CD4-positive, alpha-beta T cell treated with Interleukin-17A for 1 hour (primary cell): ENCODE measurements at regions not wholly inside any gene's neighbourhood (a gene's known extent, or its start where the extent isn't known, plus 50 kb on each side); places are given as distances from the start of the nearest gene placed in this dataset.

Source experiments
- DNase-seq: peaks from one replicate; pipeline ENCODE4 v3.0.0-alpha.2; 2020

DNA sequence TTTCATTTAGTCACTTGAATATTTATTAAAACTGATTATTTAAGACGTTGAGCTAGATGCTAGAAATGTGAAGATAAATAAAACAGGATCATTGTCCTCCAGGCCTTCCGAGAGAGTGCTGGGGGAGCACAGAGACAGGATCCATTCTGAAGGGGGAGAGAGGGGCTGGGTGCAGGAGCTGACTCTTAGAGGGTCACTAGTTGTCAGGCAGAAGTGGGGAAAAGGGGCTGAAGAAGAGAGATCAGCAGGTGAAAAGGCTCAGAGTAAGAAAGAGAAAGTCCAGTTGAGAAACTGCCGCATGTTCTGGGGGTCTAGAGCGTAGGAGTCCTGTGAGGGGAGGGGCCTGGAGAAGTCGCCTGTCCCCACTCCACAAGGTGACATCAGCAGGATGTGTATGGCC, 206.2 kb upstream of the SNX19 start:
- no peak for DNase-seq

DNA sequence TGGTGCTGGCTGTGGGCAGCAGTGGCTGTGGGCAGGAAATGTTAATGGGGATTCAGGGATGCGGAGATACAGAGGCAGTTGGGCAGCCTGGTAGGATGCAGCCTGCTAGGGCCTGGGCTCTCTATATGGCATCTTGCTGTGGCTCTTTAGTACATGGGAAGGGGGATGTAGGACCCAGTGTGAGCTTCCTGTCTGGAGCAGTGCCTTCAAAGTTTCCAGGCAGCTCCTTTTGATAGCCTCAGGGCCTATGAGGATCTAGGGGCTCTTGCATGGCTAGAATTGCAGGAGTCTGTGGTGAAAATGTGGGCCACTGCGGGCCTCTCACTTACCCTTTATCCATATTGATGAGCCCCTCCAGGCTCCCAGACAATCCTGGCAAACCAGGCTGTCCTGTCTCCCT, 213.2 kb upstream of the SNX19 start:
- no peak for DNase-seq

DNA sequence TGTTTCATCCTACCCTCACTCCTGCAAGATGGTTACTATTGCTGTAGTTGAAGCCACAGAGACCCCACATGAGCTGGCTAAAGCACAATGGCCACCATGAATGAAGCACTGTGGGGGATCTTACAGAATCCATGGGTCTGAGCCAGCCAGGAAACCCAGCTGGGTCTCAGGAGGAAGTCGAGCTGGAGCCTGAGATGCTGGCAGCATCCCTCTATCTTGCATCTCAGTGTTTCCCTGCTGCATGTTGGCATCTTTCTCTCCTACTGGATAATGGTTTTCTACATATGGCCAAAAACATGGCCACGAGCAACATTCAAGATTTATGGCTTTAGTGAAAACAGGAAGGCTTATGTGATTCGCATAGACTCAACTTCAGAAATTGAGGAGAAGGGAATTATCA, 219.3 kb upstream of the SNX19 start:
- no peak for DNase-seq

DNA sequence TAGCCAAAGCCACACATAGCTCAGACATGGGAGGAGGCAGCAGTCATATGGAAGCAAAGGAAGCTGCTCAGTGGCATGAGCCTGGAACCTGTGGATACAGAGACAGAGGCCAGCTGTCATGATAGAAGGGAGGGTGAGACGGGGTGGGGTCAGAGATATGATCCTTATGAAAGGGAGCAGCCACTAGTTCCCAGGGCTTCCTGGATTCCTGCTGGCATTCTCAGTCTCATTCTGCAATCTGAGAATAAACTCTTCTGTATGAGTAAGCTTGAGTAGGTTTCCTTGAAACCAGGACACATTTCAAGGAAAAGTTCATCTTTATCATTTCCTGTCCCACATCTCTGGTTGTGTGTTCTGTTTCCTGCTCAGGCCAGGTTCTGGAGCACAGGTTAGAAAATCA, 220.2 kb upstream of the SNX19 start:
- no peak for DNase-seq

DNA sequence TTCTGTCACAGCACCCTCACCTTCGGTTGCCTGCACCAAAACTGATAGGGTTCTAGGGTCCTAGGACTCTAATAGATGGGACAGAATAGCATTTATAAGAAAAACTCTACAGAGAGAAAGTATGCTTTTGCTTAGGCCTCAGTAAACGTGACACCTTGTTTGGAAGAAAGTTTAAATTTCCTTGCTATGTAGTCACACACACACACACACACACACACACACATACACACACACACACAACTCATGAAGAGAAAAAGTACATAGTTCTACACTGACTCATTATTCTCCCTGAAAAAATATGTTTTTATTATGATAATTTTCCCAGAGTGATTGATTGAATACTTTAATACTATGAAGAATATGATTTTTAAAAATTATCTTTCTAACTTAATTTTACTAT, 220.8 kb upstream of the SNX19 start:
- no peak for DNase-seq

DNA sequence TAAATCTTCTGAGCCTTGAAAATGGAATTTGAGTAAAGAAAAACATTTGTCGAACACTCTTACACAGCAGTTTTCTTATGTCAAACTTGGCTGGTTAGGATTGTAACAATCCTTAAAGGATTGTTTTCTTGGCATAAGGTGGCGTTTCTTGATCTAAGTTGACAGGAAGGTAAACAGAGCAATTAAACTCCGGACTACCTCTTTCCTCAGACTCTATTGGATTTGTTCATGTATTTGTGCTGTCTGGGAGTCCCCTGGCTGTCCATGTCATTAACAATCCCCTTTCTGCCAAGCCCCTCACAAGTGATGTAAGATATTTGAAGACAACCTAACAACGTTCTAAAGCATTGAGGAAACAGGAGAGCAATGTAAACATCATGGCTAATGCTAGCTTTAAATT, 222.5 kb upstream of the SNX19 start:
- no peak for DNase-seq

DNA sequence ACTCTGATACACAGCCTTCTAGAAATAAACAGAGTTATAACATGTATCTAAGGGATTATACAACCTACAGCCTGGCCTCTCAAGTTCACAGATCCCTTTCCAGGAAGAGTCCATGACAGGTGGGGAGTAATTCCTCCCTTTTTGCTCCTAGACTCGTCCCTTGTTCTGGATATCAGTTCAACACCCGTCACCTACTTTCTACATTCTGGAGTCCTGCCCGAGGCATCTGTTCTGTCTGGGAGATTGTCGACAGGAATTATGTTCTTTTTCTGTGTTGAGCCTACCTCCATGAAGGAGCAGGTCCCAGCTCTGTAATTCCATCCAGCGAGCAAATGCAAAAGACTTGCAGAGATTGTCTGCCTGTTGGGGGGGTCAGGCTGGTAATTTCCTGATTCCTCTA, 224.6 kb upstream of the NTM start:
- DNase-seq = no peak

DNA sequence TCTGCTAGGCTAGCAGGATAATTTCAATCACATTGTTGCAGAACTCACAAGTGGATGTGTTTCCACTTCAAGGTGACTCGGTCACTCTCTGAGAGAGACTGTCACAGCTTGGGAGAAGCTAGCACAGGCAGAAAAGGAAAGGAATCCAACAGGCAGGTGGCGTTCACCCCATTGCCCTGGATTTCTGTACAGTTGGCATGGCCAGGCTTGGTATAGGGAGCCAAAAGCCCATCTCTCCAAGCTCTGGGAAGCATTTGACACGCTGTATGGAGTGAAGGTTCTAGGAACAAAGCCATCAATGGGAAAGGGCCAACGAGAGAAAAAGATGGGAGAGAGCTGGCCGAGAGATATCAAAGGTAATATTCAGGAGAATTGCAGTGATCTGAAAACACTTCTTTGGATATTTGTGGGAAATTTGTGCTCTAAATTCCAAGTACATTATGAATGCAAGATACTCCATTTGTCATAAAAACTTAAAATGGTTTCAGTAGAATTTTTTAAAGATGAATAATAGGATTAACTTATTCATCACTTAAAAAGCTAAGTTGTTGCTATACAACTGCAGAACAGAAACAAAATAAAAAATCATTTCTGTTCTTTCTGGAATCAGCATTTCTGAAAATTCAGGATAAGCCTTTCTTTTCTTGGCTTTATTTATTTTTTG, 223.5 kb upstream of the NTM start:
- no peak for DNase-seq

DNA sequence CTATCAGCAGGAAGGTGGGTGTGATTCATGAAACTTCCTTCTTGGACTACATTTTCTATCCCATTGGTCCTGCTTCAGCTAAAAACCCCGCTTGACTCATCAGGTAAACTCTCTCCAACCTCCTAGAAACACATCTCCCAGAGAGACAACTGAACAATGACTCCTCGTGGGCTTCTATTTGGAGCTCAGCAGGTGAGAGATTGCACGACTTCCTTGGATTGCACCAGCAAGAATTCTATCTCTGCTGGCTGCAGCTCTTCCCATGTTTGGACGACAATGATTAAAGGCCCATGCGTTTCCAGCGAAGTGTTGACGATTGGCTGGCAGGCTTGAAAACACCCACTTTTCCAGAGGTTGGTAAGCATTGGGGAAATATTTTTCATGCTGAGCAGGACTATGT, 216.1 kb upstream of the NTM start:
- DNase-seq = no peak

DNA sequence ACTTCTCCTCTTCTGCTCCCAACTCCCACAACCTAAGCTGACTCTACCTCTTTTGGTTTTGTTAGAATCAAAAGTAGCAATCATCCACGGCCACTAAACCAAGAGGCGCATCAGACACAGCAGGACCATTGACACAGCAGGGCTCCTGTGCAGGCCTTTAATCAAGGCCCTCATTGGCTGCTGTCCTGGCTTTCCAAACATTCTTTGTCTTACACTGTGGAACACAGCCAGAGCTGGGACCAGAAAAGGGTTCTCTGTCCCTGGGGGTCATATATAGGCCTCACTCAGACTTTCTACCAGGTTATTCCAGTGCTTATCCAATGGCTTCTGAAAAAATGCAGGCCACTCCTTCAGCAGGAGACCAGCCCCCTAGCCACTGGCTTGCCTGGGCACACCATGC, 212.7 kb upstream of the NTM start:
- no peak for DNase-seq

DNA sequence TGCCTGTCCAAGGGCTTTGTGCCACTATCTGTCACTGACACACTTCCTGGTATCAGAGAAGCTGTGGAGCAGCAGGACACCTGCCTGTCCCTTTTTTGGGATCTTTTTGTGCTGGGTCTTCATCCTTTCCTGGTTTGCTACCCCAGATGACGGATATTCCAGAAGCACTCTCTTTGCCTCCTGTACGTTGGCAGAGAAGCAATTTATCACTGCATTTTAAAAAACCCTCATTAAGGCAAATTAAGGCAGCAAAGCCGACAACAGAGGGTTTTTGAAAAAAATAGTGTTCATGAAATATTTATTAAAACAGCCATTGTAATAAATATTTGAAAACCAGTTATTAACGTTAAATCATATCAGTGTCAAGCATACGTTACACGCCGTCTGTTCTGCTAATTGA, 209.6 kb upstream of the NTM start:
- DNase-seq = no peak

DNA sequence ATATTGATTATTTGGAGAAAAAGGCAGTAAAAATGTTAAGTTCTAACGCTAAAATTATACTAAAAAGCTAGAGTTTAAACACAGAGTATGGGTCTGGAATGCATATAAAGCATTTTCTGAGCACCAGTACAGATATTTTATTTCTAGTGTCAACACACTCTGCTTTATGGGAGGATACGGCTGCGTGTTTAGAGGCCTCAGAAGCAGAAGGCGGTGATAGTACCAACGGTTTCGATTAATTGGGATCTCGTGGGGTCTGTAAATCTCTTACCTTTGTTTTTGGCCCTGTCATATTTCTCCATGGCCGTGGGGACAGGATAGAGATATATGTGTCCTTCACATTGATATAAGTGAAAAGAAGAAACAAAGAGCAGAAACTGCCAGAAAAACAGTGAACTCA, 206.8 kb upstream of the NTM start:
- no peak for DNase-seq

DNA sequence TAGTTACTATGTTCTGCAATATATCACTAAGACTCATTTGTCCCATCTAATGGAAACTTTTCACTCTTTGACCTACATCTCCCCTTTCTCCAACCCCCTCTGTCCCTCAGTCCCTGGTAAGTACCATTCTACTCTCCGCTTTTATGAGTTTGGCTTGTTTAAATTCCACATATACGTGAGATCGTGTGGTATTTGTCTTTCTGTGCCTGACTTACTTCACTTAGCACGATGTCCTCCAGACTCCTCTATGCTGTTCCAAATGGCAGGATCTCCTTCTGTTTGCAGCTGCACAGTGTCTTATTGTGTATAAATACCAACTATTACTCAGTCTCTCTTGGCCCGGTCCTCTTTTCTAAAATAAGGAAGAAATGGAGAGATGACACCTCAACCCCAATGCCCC, 205.4 kb upstream of the NTM start:
- no peak for DNase-seq

DNA sequence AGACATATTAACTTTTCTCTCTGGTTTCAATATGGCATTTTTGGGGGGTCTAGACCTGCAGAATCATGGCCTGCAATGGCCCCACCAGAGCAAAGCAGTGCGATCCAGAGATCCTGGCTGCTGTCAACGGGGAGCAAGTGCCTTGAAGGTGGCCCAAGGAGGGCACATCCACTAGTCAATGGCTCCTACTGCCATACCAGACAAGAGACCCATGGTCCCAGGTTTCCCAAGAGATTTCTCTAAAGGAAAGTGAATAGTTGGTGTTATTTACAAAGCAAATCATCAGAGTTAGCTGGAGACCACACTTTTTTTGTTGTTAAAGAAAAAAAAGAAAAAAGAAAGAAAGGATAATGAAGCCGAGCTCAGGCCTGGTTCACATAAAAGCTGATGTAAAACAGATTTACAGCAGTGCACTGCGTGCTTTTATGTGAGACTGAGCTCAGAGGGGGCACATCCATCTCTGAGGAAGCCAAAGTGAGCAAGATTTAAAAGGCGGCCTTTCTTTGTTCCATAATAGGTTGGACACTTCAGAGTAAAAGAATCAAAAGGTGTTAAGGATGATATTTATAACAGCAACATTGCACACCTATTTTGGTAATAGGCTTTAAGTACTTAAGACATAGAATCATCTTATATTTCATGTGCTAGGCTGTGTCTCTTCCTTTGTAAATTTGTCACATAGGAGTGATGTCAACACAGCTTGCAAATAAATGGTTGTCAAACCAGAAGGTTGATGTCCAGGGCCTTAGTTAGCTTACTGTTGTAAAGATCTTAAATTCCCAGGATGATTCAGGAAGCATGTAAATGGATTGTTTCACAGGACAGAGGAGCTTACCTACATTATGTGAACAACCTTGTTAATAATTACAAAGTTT, 201.3 kb upstream of the NTM start:
- DNase-seq = no peak

DNA sequence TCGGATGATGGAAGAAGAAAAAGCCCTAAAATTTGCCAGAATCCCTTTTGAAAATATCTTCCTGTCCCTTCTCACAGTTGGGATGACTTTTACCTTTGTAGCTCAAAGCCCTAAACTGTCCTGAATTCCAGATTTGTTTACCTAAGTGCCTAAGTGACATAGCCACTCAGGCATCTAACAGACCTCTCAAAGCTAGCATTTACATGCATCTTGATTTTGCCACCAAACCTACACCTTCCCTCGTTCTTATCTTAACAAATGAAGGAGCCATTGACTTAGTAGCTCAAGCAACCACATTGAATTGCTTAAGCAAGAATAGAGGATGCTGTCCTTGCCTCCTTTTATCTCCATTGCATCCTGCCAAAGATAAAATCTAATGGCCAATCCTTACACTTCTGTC, 198.4 kb upstream of the NTM start:
- DNase-seq = no peak

DNA sequence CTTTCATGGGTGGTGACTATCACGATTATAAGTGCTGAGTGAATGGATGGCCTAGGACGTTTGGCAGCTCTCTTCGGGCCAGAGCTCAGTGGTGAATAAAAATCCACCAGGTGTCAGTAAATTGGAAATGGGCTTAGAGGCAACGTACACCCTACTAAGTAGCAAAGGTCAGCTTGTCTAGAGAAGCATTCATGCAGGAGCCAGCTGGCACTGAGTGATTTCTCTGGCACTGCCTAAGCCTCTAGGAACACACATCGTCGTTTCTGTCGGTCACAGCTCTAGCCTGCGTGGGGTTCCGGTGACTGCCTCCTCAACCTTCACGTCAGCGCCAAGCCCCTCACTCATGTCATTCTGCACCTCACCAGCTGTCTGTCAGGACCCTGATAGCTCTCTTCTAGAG, 192.4 kb upstream of the NTM start:
- no peak for DNase-seq

DNA sequence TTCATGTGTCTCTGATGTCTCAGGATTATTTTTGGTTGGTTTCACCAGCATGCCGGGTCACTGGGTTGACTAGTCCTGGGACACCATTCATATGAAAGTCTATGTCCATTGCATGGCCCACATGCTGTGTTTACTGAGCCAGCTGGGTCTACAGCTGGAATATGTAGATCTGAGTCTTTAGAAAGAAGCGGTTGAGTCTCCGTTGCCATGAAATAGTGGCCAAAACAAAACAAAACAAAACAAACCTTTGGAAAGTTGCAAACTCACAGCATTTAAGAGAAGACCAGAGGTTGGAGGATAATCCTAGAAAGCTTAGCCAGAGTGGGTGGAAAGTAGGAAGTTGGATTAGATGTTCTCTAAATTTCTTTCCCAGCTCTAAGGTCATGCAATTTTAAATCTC, 191.8 kb upstream of the NTM start:
- no peak for DNase-seq

DNA sequence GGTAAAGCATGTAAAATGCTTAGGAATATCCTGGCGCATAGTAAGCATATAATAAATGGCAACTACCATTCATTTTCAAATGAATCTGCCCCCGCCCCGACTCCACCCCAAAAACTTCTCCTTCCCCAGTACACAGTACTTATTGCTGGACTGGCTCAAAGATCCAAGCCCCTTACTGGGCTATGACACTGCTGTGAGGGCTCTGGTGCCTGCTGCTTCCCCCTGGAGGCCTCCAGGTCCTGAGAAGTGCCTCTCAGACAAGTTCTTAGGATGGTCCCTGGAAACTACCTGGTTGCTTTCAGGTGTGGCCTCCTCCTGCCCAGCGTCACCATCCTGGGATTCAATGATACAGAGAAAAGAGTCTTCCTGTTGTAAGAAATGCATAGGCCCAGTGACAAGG, 190.6 kb upstream of the NTM start:
- DNase-seq = no peak

DNA sequence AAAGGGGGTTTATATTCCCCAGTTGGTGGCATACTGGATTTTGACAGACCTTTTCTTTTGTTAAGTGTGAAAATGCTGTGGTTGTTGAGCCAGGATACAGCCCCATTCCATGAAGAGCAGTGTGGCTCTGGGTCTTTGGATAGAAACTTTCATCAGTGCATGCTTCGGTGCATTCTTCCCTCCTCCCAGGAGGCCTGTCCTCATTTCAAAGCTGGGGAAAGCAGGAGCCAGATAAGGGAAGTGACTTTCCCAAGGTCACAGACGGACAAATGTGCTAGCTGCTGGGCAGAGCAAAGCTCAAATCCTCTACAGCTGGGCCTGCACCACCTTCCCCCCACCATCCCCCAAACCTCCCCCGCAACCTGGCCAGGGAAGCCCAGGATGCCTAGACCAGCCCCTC, 184.5 kb upstream of the NTM start:
- DNase-seq = no peak

DNA sequence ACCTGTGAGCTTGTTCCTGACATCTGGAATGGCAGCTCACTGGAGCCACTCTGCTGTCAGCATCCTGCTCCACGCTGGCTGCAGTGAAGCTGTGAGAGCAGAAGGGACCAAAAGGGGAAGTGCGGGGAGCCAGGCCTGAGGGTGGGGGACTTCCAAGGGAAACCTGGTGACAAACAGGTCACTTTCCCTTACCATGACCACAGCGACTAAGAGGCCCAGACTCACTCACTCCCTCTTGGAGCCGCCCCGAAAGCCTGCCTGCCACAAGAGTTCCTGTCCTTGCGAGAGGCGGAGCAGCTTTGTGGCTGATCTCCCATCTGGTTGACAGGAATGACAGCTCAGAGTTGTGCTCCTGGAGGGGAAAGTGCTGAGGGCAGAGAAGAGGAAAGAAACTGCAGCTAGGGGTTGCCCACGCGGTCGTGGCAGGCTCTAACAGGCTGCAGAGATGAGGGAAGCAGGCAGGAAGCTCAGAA, 183.8 kb upstream of the NTM start:
- peak; percentile 1 for DNase-seq

DNA sequence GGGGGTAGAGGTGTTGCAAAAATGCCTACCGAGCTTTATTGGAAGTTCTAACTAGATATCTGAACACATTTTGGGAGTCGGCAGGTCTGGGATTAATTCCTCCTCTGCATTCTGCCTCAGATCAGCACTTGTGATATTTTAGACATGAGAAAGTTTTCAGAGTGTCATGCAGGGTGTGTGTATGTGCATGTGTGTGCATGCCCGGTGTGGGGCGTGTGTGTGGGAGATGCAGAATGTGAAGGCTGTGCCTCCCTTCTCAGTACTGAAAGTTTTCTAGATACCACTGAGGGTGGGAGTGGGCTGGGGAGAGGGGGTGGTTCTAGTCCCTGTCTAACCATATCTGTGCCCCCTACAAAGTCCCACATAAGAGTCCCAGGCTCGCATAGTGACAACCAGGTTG, 180.0 kb upstream of the NTM start:
- DNase-seq = no peak

DNA sequence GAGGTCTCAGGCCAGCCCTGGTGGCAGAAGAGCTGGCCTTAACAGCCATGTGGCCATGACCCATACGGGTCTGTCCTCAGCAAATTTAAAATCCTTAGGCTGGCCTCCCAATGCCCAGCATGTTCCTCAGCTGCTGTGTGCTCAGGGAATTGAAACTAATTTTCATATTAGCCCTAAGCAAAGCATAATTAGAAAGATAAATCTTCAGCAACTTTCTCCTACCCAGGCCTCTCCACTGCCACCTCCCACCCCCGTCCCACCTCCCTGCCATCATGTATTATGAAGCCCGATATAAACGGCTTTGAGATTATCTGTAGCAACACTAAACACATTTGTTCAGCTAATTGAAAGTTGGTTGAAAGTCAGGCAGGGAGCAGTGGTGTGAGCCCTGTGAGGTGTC, 178.8 kb upstream of the NTM start:
- DNase-seq = no peak

DNA sequence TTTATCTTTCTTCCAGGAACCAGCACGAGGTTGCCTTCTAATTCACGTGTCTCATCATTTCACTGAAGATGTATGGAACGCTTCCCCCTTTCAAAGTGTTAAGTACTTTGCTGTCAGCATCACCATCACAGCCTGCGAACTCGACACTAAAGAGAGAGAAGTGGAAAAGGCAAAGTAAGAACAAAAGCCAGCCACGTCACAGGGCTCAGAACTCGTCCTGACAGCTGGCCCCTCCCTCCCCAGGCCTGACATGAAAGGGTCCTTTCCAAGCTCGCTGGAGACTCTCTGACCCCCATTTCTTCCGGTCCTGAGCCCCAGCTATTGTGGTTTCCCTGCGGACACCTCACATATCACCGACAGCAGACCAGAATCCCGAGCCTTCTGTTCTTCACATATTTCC, 177.8 kb upstream of the NTM start:
- DNase-seq = no peak

DNA sequence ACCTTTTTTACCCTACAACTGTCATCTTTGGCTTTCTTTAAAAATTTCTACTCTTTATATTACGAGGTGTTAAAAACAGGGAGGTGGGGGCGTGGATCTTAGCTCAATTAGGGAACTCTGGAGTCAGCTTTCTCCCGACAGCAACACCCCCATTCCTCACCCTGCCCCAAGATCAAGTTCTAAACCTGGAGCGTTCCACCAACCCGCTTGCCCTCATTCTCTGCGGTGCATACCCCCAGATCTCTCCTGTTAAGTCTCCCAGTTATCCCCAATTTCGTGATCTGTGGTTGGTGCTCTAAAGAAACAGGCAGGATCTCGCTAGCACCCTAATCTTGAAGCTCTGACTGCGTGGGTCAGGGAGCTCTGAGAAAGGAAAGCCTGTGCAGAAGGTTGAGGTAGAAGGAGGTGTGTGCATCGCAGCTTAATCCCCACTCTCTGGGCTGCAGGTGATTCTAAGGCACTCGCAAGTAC, 177.3 kb upstream of the NTM start:
- DNase-seq = no peak

DNA sequence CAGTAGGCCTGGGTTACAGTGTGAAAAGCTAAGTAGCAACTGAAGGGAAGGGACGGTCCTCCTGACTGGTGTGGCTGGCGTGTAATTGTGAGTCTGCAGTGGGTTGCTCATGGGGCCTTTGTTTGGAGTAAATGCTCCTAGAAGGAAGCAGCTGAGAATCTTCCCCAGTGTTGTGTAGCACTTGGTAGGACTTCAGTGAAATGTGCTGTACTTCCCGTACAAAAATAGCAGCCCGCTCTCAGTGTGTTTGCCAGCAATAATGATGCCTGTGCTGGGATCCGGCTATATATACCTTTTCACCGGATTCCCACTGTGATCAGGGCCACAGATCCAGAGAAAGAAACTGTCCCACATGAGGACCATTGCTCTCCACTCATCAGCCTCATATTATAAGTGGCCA, 175.7 kb upstream of the NTM start:
- DNase-seq = no peak
